ENCODE measurements at regions not wholly inside any gene's neighbourhood (a gene's known extent, or its start where the extent isn't known, plus 50 kb on each side); places are given as distances from the start of the nearest gene placed in this dataset.

DNA sequence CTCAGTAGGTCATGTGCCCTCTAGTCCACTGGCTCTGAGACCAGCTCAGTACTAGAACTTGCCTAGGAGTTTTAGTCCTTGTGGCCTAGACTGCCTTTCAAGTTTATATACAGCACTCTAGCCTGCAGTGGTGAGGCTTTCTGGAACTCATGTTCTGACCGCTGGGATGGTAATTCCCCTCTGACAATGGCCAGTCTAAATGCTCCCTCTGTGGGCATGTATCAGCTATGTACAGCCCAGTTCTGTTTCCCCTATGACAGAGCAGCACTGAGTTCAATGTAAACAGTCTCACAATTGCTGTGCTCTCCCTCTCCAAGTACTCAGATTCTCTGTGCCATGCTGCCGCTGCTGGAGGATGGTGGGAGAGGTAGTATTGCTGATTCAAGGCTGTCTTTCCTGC is 68.6 kb upstream of the SLC27A6 start:
- no peaks in the 10 kb centered on the region for H3K36me3 ChIP-seq (ENCODE audit: control insufficient read depth in 2 of 2, extremely low read depth in 1 of 2, insufficient read depth in 2 of 2, low read length in 2 of 2)
- H3K9me1 ChIP-seq (replicated peaks; ENCODE audit: control insufficient read depth, extremely low read depth, insufficient read depth, low read length): no peaks in the 10 kb centered on the region
- H3K4me3 ChIP-seq (replicated peaks in 1 of 3; ENCODE audit: insufficient read depth in 1 of 3, low read depth in 1 of 3, low read length in 3 of 3): no peak overlapping the region
- DNase-seq (ENCODE audit: low read depth, low spot score) (peak; percentile 7), FAIRE-seq (no peak)
- H3K9me3 ChIP-seq (replicated peaks; ENCODE audit: control insufficient read depth, insufficient read depth, low read length): no peaks in the 10 kb centered on the region
- no peak overlapping the region for H2AFZ ChIP-seq (ENCODE audit: low read depth, low read length)
- TF ChIP-seq MYC (IDR thresholded peaks at IDR 0.05; ENCODE audit: low read depth, low read length): no peak
- TF ChIP-seq, protein P1, sequence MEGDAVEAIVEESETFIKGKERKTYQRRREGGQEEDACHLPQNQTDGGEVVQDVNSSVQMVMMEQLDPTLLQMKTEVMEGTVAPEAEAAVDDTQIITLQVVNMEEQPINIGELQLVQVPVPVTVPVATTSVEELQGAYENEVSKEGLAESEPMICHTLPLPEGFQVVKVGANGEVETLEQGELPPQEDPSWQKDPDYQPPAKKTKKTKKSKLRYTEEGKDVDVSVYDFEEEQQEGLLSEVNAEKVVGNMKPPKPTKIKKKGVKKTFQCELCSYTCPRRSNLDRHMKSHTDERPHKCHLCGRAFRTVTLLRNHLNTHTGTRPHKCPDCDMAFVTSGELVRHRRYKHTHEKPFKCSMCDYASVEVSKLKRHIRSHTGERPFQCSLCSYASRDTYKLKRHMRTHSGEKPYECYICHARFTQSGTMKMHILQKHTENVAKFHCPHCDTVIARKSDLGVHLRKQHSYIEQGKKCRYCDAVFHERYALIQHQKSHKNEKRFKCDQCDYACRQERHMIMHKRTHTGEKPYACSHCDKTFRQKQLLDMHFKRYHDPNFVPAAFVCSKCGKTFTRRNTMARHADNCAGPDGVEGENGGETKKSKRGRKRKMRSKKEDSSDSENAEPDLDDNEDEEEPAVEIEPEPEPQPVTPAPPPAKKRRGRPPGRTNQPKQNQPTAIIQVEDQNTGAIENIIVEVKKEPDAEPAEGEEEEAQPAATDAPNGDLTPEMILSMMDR (IDR thresholded peaks at IDR 0.05; ENCODE audit: extremely low read depth in 1 of 2, insufficient read depth in 1 of 2, low read depth in 1 of 2, low read length in 2 of 2): no peak
- no peak for TF ChIP-seq MAX (IDR thresholded peaks at IDR 0.05; ENCODE audit: insufficient read depth, insufficient read length)
- TF ChIP-seq JUN (IDR thresholded peaks at IDR 0.05; ENCODE audit: borderline replicate concordance, insufficient read depth, insufficient read length, low read depth): no peak
- no peak for TF ChIP-seq EZH2 (IDR thresholded peaks at IDR 0.05; ENCODE audit: borderline replicate concordance, low read depth, low read length, severe bottlenecking)
- no peak for TF ChIP-seq FOS (IDR thresholded peaks at IDR 0.05; ENCODE audit: borderline replicate concordance, insufficient read depth, low read length)
- TF ChIP-seq POLR2A (IDR thresholded peaks at IDR 0.05; ENCODE audit: low read depth, low read length): no peak
- no peak for TF ChIP-seq GATA2 (IDR thresholded peaks at IDR 0.05; ENCODE audit: insufficient read depth, insufficient read length, low read depth, low read length)
- no peak for TF ChIP-seq POLR2AphosphoS5 (IDR thresholded peaks at IDR 0.05; ENCODE audit: insufficient read depth, low read depth, low read length)
- no TSS peak for BruUV-seq (replicated peaks)
- no peaks in the 10 kb centered on the region for H3K79me2 ChIP-seq (ENCODE audit: control insufficient read depth, insufficient read depth, low read length)
- no peak overlapping the region for H3K27ac ChIP-seq (ENCODE audit: insufficient read depth, low read depth, low read length)
- peaks cover 9% of the 10 kb centered on the region for H3K4me1 ChIP-seq (ENCODE audit: control insufficient read depth, extremely low read depth, insufficient read depth, low read length)
- H4K20me1 ChIP-seq (replicated peaks; ENCODE audit: control insufficient read depth, extremely low read depth, insufficient read depth, low read length): no peaks in the 10 kb centered on the region
- H3K9ac ChIP-seq (replicated peaks; ENCODE audit: extremely low read depth, insufficient read depth, low read length): no peak overlapping the region
- dilution Hi-C loops (cut with MboI; ENCODE audit: extremely low pct_ligation_motif_present, low sequenced_read_pairs) (no loop called here), intact Hi-C loops (cut with micrococcal nuclease) (no loop called here)
- no peaks in the 10 kb centered on the region for H3K27me3 ChIP-seq (ENCODE audit: control insufficient read depth in 2 of 2, insufficient read depth in 2 of 2, low read length in 2 of 2)
- ChIA-PET CTCF (interaction anchor here (1.3 kb wide), 1 partner anchor 8 kb away, joined by 5 read pairs; no protein-coding TSS in a partner anchor), POLR2A (no interaction called here)
- H3K4me2 ChIP-seq (ENCODE audit: insufficient read depth, low read length): no peak overlapping the region

Measured in endothelial cell of umbilical vein (primary cell).